GM12872 (cell line): ENCODE measurements at regions not wholly inside any gene's neighbourhood (a gene's known extent, or its start where the extent isn't known, plus 50 kb on each side); places are given as distances from the start of the nearest gene placed in this dataset.

Source experiments
- TF ChIP-seq, protein P1 (sequence below): IDR thresholded peaks from 3 replicates; pipeline ENCODE4 v1.5.1; 2011; ENCODE audit warnings: low read depth, mild to moderate bottlenecking, low read length, moderate library complexity; ENCODE audit not compliant: insufficient read depth

DNA sequence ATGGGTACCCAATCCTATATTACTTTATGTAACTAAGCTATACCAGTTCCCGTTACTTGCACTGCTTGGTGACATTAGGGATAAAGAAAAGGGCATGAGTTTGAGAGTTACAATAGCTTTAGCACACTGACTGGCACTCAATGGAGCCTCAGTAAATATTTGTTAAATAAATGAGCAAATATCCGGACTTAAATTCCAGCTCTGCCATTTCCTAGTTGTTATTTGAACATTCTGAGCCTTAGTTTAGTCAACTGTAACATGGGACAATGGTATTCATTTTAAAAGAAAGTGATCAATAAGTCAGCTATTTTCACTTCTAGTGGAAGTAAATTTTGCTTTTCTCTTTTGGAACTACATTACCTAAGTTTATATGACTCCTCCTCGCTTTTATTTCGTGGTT, 198.7 kb downstream of the ZC3H11B start:
- TF ChIP-seq, protein P1, sequence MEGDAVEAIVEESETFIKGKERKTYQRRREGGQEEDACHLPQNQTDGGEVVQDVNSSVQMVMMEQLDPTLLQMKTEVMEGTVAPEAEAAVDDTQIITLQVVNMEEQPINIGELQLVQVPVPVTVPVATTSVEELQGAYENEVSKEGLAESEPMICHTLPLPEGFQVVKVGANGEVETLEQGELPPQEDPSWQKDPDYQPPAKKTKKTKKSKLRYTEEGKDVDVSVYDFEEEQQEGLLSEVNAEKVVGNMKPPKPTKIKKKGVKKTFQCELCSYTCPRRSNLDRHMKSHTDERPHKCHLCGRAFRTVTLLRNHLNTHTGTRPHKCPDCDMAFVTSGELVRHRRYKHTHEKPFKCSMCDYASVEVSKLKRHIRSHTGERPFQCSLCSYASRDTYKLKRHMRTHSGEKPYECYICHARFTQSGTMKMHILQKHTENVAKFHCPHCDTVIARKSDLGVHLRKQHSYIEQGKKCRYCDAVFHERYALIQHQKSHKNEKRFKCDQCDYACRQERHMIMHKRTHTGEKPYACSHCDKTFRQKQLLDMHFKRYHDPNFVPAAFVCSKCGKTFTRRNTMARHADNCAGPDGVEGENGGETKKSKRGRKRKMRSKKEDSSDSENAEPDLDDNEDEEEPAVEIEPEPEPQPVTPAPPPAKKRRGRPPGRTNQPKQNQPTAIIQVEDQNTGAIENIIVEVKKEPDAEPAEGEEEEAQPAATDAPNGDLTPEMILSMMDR, result no peak

DNA sequence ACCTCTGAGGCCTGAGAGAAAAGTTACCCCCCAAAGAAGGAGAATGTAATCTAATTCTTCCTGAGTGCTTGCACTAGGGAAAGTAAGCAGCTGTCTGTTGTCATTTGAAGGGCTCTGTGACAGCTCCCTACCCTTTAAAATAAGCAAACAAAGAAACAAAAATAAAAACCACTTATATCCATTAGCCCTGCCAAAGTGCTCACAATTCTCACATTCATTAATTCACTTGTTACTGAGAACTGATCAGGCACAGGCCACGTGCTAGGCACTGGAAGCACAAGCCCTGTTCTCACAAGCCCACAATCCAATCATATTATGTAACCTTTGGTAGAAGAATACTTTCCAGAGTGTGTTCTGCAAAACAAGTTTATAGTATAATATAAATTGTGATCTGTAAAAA, 199.4 kb downstream of the ZC3H11B start:
- TF ChIP-seq, protein P1, result no peak

DNA sequence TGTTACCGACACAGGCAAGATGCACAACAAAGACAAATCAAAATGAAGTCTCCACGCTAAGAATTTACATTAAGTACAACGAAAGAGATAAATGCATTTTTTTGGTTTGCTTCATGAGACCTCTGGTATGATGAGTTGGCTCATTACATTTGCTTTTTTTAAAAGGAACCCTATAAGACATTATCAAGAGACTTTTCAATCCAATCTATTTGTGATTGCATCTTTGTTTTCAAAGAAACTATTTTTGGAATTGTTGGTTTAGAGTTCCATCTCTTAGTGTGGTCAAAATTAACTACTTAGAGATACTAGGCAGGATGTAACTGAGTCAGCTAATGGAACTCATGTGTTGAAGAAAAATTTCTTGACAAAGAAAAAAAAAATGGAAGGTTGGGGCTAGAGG, 200.1 kb downstream of the ZC3H11B start:
- TF ChIP-seq, protein P1, result no peak

DNA sequence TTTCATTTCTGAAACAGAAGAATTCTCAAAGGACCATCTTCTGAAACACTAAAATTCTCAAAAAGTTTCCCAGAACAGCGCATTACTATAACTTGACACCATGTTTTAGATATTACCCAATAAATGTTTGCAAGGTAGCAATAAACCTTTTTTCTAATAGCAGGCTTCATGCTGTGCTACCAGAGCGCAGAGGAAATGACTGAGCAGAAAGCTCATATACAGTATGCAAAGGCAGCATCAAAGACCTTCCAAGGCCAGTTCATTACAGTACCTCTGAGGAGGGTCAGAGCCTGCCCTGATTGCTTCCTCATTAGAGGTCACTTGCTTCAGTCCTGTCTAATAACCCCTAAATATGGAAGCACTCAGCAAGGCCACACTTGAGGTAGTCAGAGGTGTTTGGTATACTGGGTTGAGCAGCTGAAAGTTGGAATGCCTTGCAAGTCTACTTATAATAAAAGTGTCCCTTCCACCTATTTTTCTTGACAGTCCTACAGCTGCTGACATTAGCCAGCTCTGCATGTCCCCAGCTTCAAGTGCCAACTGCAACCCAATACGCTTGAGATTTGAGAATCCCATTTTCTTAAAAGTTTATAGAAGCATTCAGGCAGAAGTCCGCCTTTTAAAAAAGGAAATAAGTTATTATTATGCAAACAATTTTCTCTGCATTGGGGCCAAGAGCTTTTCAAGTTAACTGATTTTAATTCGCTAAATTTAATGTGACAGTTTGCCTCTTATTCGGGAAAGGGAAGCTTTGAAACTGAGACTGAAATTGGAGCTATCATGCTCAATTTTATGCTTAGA, 207.2 kb downstream of the ZC3H11B start:
- TF ChIP-seq, protein P1, result no peak

DNA sequence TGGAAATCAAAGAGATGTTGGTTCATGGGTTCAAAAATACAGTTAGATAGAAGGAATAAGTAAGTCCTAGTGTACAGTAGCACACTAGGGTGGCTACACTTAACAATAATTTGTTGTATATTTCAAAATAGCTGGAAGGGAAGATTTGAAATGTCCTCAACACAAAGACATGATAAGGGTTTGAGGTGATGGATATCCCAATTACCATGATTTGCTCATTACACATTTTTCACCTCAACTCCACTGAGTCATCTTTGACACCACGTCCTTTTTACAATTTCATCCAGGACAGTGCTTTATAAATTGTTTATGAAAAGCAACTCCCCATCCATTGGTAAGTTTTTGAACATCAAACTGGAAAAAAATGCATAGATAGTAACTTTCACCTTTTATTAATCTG, 208.3 kb downstream of the ZC3H11B start:
- TF ChIP-seq, protein P1, result no peak

DNA sequence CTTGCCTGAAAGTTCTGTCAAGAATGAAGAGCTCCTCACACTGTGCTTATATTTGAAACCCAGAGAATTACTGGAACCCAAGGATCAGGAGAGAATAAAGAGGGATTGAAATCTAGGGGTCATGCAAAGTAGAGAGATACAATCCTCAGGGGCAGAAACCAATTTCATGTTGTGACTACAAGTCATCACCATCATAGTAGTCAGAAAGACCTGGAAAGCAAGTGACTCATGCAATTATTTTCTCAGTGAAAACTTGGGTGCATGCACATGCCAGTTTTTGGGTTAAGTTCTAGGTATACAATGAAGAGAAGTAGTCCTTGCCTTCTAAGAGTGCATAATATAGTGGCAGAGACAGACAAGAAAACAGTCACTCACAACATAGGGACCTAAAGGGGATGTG, 210.0 kb downstream of the ZC3H11B start:
- TF ChIP-seq, protein P1, result no peak

DNA sequence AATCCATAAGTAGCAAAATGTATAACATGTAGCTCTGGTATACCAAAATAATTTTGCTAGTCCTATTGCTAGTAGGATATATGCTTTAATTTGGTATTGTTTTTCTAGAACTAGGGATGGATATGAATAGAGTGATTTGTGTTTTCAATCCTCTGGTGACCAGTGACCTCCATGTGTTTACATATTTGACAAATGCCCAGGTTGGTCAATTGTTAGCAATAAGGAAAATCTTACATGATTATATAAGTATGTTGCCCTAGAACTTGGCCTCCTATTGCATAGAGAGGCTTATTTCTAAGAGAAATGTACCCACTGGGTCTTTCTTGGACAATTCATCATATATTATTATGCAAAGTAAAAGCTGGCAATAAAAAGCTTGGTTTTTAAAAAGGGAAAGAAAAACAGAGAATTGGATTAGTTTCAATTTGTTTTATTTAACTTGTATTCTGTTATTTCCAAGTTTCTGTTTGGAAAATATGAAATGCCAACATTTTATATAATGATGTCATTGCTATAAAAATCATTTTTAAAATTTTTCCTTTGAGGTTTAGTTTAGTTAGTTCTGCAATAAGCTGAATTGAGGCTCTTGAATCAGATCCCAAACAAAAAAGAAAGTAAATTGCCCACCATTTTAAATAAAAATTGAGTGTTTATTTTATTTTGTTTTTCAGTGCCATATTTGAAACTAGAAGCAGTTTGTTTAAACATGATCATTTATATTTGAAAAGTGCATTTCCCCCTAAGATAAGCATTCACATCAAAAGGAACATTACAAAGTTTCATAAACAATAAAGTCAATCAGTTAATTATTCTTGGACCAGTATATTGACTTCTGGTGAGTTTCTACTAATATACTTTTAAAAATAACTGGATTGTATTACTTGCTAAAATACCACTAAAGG, 210.9 kb downstream of the ZC3H11B start:
- TF ChIP-seq, protein P1, result no peak
